HG03064 (cell line): ENCODE measurements at regions not wholly inside any gene's neighbourhood (a gene's known extent, or its start where the extent isn't known, plus 50 kb on each side); places are given as distances from the start of the nearest gene placed in this dataset.
"Not testable (repeated sequence)": the region's sequence is repeated elsewhere in the genome, so short reads cannot be mapped to it uniquely, and the experiment has no call there.

ENCODE experiments used
- ATAC-seq: cut with Tn5 transposase; IDR thresholded peaks from one replicate; pipeline ENCODE4 v1.9.1; 2021; ENCODE audit warnings: low read depth; ENCODE audit not compliant: unreplicated experiment

GRCh38 chr9:34797367-34797766, 87.4 kb upstream of the CCL21 start:
- ATAC-seq: no peak

GRCh38 chr9:34796924-34797323, 87.0 kb upstream of the CCL21 start:
- ATAC-seq: no peak

GRCh38 chr9:34793428-34793827, 83.5 kb upstream of the CCL21 start:
- ATAC-seq: no peak

- no peak for ATAC-seq
Observed at GRCh38 chr9:34783951-34784487, 74.1 kb upstream of the CCL21 start.

- ATAC-seq: no peak
Observed at GRCh38 chr9:34782372-34782771, 72.4 kb upstream of the CCL21 start.

GRCh38 chr9:34777666-34778065, 67.7 kb upstream of the CCL21 start:
- no peak for ATAC-seq

- ATAC-seq: no peak
Observed at GRCh38 chr9:34773955-34774354, 64.0 kb upstream of the CCL21 start.

- no peak for ATAC-seq
Observed at GRCh38 chr9:34773306-34773910, 63.5 kb upstream of the CCL21 start.

GRCh38 chr9:34771007-34771406, 61.1 kb upstream of the CCL21 start:
- no peak for ATAC-seq

GRCh38 chr9:34767087-34767486, 57.2 kb upstream of the CCL21 start:
- not testable (repeated sequence) for ATAC-seq

- ATAC-seq: not testable (repeated sequence)
Observed at GRCh38 chr9:34760196-34761040, 50.5 kb upstream of the CCL21 start.
